Lower leg skin (tissue), 3 donors: ENCODE measurements at regions not wholly inside any gene's neighbourhood (a gene's known extent, or its start where the extent isn't known, plus 50 kb on each side); places are given as distances from the start of the nearest gene placed in this dataset.

ENCODE experiments used
- POLR2A ChIP-seq, 2 donors: fragments of 450-650 bp; IDR thresholded peaks; one replicate each; pipeline ENCODE4 v1.6.1; 2016 to 2017; ENCODE audit warnings: antibody characterized with exemption in 2 of 2, mild to moderate bottlenecking in 1 of 2, moderate library complexity in 1 of 2
- TF ChIP-seq, protein P1 (sequence below), 3 donors: fragments of 450-650 bp; IDR thresholded peaks; one replicate each; pipeline ENCODE4 v1.5.1; 2016; ENCODE audit warnings: antibody characterized with exemption in 3 of 3, mild to moderate bottlenecking in 3 of 3, moderate library complexity in 2 of 3

GRCh38 chr2:181311837-181312236 lies 145.3 kb upstream of the ITGA4 start:
- TF ChIP-seq, protein P1, sequence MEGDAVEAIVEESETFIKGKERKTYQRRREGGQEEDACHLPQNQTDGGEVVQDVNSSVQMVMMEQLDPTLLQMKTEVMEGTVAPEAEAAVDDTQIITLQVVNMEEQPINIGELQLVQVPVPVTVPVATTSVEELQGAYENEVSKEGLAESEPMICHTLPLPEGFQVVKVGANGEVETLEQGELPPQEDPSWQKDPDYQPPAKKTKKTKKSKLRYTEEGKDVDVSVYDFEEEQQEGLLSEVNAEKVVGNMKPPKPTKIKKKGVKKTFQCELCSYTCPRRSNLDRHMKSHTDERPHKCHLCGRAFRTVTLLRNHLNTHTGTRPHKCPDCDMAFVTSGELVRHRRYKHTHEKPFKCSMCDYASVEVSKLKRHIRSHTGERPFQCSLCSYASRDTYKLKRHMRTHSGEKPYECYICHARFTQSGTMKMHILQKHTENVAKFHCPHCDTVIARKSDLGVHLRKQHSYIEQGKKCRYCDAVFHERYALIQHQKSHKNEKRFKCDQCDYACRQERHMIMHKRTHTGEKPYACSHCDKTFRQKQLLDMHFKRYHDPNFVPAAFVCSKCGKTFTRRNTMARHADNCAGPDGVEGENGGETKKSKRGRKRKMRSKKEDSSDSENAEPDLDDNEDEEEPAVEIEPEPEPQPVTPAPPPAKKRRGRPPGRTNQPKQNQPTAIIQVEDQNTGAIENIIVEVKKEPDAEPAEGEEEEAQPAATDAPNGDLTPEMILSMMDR (IDR thresholded peaks at IDR 0.05) = no peak
- no peak for TF ChIP-seq POLR2A (IDR thresholded peaks at IDR 0.05)
